AG10803 (cell line): ENCODE measurements at regions not wholly inside any gene's neighbourhood (a gene's known extent, or its start where the extent isn't known, plus 50 kb on each side); places are given as distances from the start of the nearest gene placed in this dataset.

Experiments
- DNase-seq: peaks from one replicate; pipeline ENCODE4 v3.0.0; 2010; ENCODE audit warnings: low read depth
- H3K4me3 ChIP-seq: 2 replicates; pipeline ENCODE4 v1.5.1; 2011; ENCODE audit warnings: mild to moderate bottlenecking, low read length, control low read depth
- TF ChIP-seq, protein P1 (sequence below): conservative IDR thresholded peaks from 2 replicates; pipeline ENCODE4 v1.5.1; 2011; ENCODE audit warnings: mild to moderate bottlenecking, low read length, control low read depth, inconsistent platforms

GRCh38 chr10:131398166-131398565 lies 86.6 kb upstream of the TCERG1L start:
- no peak for DNase-seq
- no peak overlapping the region for H3K4me3 ChIP-seq
- TF ChIP-seq, protein P1, sequence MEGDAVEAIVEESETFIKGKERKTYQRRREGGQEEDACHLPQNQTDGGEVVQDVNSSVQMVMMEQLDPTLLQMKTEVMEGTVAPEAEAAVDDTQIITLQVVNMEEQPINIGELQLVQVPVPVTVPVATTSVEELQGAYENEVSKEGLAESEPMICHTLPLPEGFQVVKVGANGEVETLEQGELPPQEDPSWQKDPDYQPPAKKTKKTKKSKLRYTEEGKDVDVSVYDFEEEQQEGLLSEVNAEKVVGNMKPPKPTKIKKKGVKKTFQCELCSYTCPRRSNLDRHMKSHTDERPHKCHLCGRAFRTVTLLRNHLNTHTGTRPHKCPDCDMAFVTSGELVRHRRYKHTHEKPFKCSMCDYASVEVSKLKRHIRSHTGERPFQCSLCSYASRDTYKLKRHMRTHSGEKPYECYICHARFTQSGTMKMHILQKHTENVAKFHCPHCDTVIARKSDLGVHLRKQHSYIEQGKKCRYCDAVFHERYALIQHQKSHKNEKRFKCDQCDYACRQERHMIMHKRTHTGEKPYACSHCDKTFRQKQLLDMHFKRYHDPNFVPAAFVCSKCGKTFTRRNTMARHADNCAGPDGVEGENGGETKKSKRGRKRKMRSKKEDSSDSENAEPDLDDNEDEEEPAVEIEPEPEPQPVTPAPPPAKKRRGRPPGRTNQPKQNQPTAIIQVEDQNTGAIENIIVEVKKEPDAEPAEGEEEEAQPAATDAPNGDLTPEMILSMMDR: no peak

GRCh38 chr10:131399981-131400380 lies 88.5 kb upstream of the TCERG1L start:
- TF ChIP-seq, protein P1: no peak
- no peak overlapping the region for H3K4me3 ChIP-seq
- no peak for DNase-seq

GRCh38 chr10:131400513-131400912 lies 89.0 kb upstream of the TCERG1L start:
- TF ChIP-seq, protein P1: no peak
- DNase-seq: no peak
- no peak overlapping the region for H3K4me3 ChIP-seq

- no peak overlapping the region for H3K4me3 ChIP-seq
- DNase-seq: no peak
- TF ChIP-seq, protein P1: no peak
These were observed 91.5 kb upstream of the TCERG1L start for GRCh38 chr10:131402771-131403650.

GRCh38 chr10:131403936-131404335 lies 92.4 kb upstream of the TCERG1L start:
- DNase-seq: no peak
- TF ChIP-seq, protein P1: no peak

GRCh38 chr10:131404886-131405285 lies 93.4 kb upstream of the TCERG1L start:
- H3K4me3 ChIP-seq: no peak overlapping the region
- no peak for DNase-seq
- TF ChIP-seq, protein P1: no peak

More at GRCh38 chr10:131403936-131404335, 92.4 kb upstream of the TCERG1L start:
- no peak overlapping the region for H3K4me3 ChIP-seq
